CD4-positive, alpha-beta T cell (primary cell): ENCODE measurements at regions not wholly inside any gene's neighbourhood (a gene's known extent, or its start where the extent isn't known, plus 50 kb on each side); places are given as distances from the start of the nearest gene placed in this dataset.

Experiments used
- ATAC-seq: fragments of 200-7000 bp; cut with Tn5 transposase; one replicate; pipeline ENCODE4 v1.10.0; 2022; ENCODE audit warnings: mild to moderate bottlenecking; ENCODE audit not compliant: poor library complexity
- CTCF ChIA-PET: fragments of 350-600 bp; sonication (Branson Sonifier 250); formaldehyde crosslinking; loops from one replicate; lab custom pipeline; 2021; ENCODE audit warnings: antibody characterized with exemption, inconsistent platforms; lab: Charles Lee
- POLR2A ChIA-PET: fragments of 350-600 bp; sonication (Branson Sonifier 250); formaldehyde crosslinking; loops from one replicate; lab custom pipeline; 2021; ENCODE audit warnings: antibody characterized with exemption, inconsistent platforms; lab: Charles Lee
- DNase-seq, 14 experiments: peaks; one replicate each; pipeline ENCODE4 v3.0.0-alpha.2; 2013 to 2020; ENCODE audit warnings: mixed read lengths in 2 of 14
- H3K27ac ChIP-seq, 2 donors: one replicate each; pipeline versions ENCODE4 v1.5.1 to v1.7.0; 2013; ENCODE audit warnings: low read length in 2 of 2, low read depth in 1 of 2, mild to moderate bottlenecking in 1 of 2
- H3K27me3 ChIP-seq, 2 experiments: 1 replicate in 1 of 2; 2 replicates in 1 of 2; pipeline versions ENCODE4 v1.6.1 to v1.7.0; 2013; ENCODE audit warnings: low read length in 2 of 2, control low read depth in 1 of 2, mild to moderate bottlenecking in 1 of 2, moderate library complexity in 1 of 2; ENCODE audit not compliant: insufficient read depth in 2 of 2, control insufficient read depth in 1 of 2
- H3K36me3 ChIP-seq: one replicate; pipeline ENCODE4 v1.6.1; 2013; ENCODE audit warnings: low read length, control low read depth; ENCODE audit not compliant: insufficient read depth
- H3K4me1 ChIP-seq: one replicate; pipeline ENCODE4 v1.6.1; 2013; ENCODE audit warnings: low read length, control low read depth; ENCODE audit not compliant: insufficient read depth
- H3K4me3 ChIP-seq: one replicate; pipeline ENCODE4 v1.5.1; 2013; ENCODE audit warnings: mild to moderate bottlenecking, low read length, moderate library complexity
- H3K9me3 ChIP-seq, 2 experiments: 1 replicate in 1 of 2; 2 replicates in 1 of 2; pipeline versions ENCODE4 v1.6.1 to v1.7.0; 2013; ENCODE audit warnings: low read length in 2 of 2, mild to moderate bottlenecking in 2 of 2, control low read depth in 1 of 2, moderate library complexity in 1 of 2; ENCODE audit not compliant: control insufficient read depth in 1 of 2, insufficient read depth in 1 of 2
- H3K27ac Mint-ChIP-seq: one replicate; pipeline ENCODE4 v1.8.0; 2020; ENCODE audit warnings: mixed read lengths
- H3K27me3 Mint-ChIP-seq: one replicate; pipeline ENCODE4 v1.8.0; 2021; ENCODE audit warnings: mixed read lengths
- H3K36me3 Mint-ChIP-seq: one replicate; pipeline ENCODE4 v1.8.0; 2021; ENCODE audit warnings: low read depth, mixed read lengths
- H3K4me1 Mint-ChIP-seq: one replicate; pipeline ENCODE4 v1.8.0; 2021; ENCODE audit warnings: low read depth, mixed read lengths
- H3K4me3 Mint-ChIP-seq: one replicate; pipeline ENCODE4 v1.8.0; 2020; ENCODE audit warnings: mild to moderate bottlenecking, mixed read lengths
- H3K9me3 Mint-ChIP-seq: one replicate; pipeline ENCODE4 v1.8.0; 2020; ENCODE audit warnings: mixed read lengths
- CTCF ChIP-seq: fragments of 200-600 bp; IDR thresholded peaks from one replicate; pipeline ENCODE4 v1.8.0; 2022; ENCODE audit warnings: antibody characterized with exemption, mild to moderate bottlenecking
- intact Hi-C, 2 experiments: fragments of 100-400 bp; cut with DNase I in 1 of 2; cut with micrococcal nuclease in 1 of 2; formaldehyde crosslinking; loops; one replicate each; pipeline versions ENCODE4 v1.15.1 to v1.9.0; 2023 to 2025; cut with DNase I, micrococcal nuclease

GRCh38 chr5:124220418-124220817, 526.0 kb downstream of the ZNF608 start:
- intact Hi-C loops, result no loop called here
- H3K27ac ChIP-seq, result no peak overlapping the region
- ChIA-PET POLR2A (no interaction called here), CTCF (interaction anchor here (0.7 kb wide), 1 partner anchor 16 kb away, joined by 3 read pairs; no protein-coding TSS in a partner anchor)
- no peak for TF ChIP-seq CTCF
- H3K9me3 Mint-ChIP-seq, result peaks cover 4% of the 10 kb centered on the region
- H3K27me3 Mint-ChIP-seq, result no peaks in the 10 kb centered on the region
- H3K4me1 ChIP-seq, result no peaks in the 10 kb centered on the region
- ATAC-seq (no peak), DNase-seq (no peak)
- H3K4me3 Mint-ChIP-seq, result no peak overlapping the region
- H3K27me3 ChIP-seq, result no peaks in the 10 kb centered on the region
- H3K4me1 Mint-ChIP-seq, result no peaks in the 10 kb centered on the region
- H3K9me3 ChIP-seq, result peaks cover 0 to 10% of the 10 kb centered on the region in 2 experiments
- no peak overlapping the region for H3K4me3 ChIP-seq
- no peaks in the 10 kb centered on the region for H3K36me3 Mint-ChIP-seq
- no peak overlapping the region for H3K27ac Mint-ChIP-seq
- H3K36me3 ChIP-seq, result no peaks in the 10 kb centered on the region

GRCh38 chr5:124212934-124213333, 533.5 kb downstream of the ZNF608 start:
- DNase-seq (no peak), ATAC-seq (no peak)
- intact Hi-C loops, result no loop called here
- Mint-ChIP-seq H3K27me3 (no peaks in the 10 kb centered on the region), H3K4me1 (no peaks in the 10 kb centered on the region), H3K36me3 (no peaks in the 10 kb centered on the region), H3K27ac (no peak overlapping the region), H3K4me3 (no peak overlapping the region), H3K9me3 (peaks cover 7% of the 10 kb centered on the region)
- POLR2A ChIA-PET, result no interaction called here
- CTCF ChIA-PET, result no interaction called here
- Histone ChIP-seq H3K9me3 (peaks cover 0 to 11% of the 10 kb centered on the region in 2 experiments), H3K36me3 (no peaks in the 10 kb centered on the region), H3K27me3 (no peaks in the 10 kb centered on the region), H3K27ac (no peak overlapping the region), H3K4me3 (no peak overlapping the region), H3K4me1 (no peaks in the 10 kb centered on the region)
- no peak for TF ChIP-seq CTCF

GRCh38 chr5:124210111-124210910, 536.1 kb downstream of the ZNF608 start:
- DNase-seq (no peak), ATAC-seq (no peak)
- Mint-ChIP-seq H3K27me3 (no peaks in the 10 kb centered on the region), H3K27ac (no peak overlapping the region), H3K4me3 (no peak overlapping the region), H3K36me3 (no peaks in the 10 kb centered on the region), H3K9me3 (peaks cover 9% of the 10 kb centered on the region), H3K4me1 (no peaks in the 10 kb centered on the region)
- H3K4me3 ChIP-seq, result no peak overlapping the region
- no peak for TF ChIP-seq CTCF
- ChIA-PET POLR2A (no interaction called here), CTCF (no interaction called here)
- no peaks in the 10 kb centered on the region for H3K36me3 ChIP-seq
- intact Hi-C loops, result no loop called here
- no peak overlapping the region for H3K27ac ChIP-seq
- peaks cover 0 to 11% of the 10 kb centered on the region in 2 experiments for H3K9me3 ChIP-seq
- H3K4me1 ChIP-seq, result no peaks in the 10 kb centered on the region
- H3K27me3 ChIP-seq, result no peaks in the 10 kb centered on the region
